Cardiac septum (tissue), 1 donor: ENCODE measurements at regions not wholly inside any gene's neighbourhood (a gene's known extent, or its start where the extent isn't known, plus 50 kb on each side); places are given as distances from the start of the nearest gene placed in this dataset.

Experiments
- DNase-seq: peaks from one replicate; pipeline ENCODE4 v3.0.0-alpha.2; 2020; ENCODE audit warnings: low spot score
- intact Hi-C: fragments of 100-400 bp; cut with DNase I; formaldehyde crosslinking; loops from one replicate; pipeline ENCODE4 v1.14.0; 2022
- donor health status: DM: no; HTN: no; CAD: no.

GRCh38 chr16:88289001-88289400 lies 93.8 kb upstream of the ZNF469 start:
- intact Hi-C loops: no loop called here
- no peak for DNase-seq

- intact Hi-C loops: no loop called here
Measured at GRCh38 chr16:88289561-88289960, 93.2 kb upstream of the ZNF469 start.

GRCh38 chr16:88289968-88290401 lies 92.8 kb upstream of the ZNF469 start:
- DNase-seq: no peak
- intact Hi-C loops: no loop called here

More at GRCh38 chr16:88289561-88289960, 93.2 kb upstream of the ZNF469 start:
- no peak for DNase-seq

- intact Hi-C loops: no loop called here
- DNase-seq: no peak
Measured at GRCh38 chr16:88290850-88291830, 91.6 kb upstream of the ZNF469 start.

GRCh38 chr16:88292007-88292970 lies 90.5 kb upstream of the ZNF469 start:
- no peak for DNase-seq

GRCh38 chr16:88293097-88293496 lies 89.7 kb upstream of the ZNF469 start:
- DNase-seq: no peak
- intact Hi-C loops: no loop called here

More at GRCh38 chr16:88292007-88292970, 90.5 kb upstream of the ZNF469 start:
- intact Hi-C loops: no loop called here

- intact Hi-C loops: no loop called here
- DNase-seq: no peak
Measured at GRCh38 chr16:88295671-88296436, 86.9 kb upstream of the ZNF469 start.

- DNase-seq: no peak
- intact Hi-C loops: no loop called here
Measured at GRCh38 chr16:88296437-88297177, 86.2 kb upstream of the ZNF469 start.

- DNase-seq: no peak
- intact Hi-C loops: no loop called here
Measured at GRCh38 chr16:88297178-88297720, 85.5 kb upstream of the ZNF469 start.

GRCh38 chr16:88298181-88298832 lies 84.5 kb upstream of the ZNF469 start:
- DNase-seq: no peak
- intact Hi-C loops: no loop called here

- DNase-seq: no peak
Measured at GRCh38 chr16:88298833-88299745, 83.7 kb upstream of the ZNF469 start.

GRCh38 chr16:88299751-88300462 lies 82.9 kb upstream of the ZNF469 start:
- DNase-seq: no peak
- intact Hi-C loops: loop anchor here (10.0 kb wide), 1 partner anchor 105 kb away; no protein-coding TSS in a partner anchor

More at GRCh38 chr16:88298833-88299745, 83.7 kb upstream of the ZNF469 start:
- intact Hi-C loops: no loop called here

GRCh38 chr16:88300463-88300835 lies 82.3 kb upstream of the ZNF469 start:
- intact Hi-C loops: loop anchor here (10.0 kb wide), 1 partner anchor 106 kb away; no protein-coding TSS in a partner anchor
- DNase-seq: no peak

- DNase-seq: no peak
- intact Hi-C loops: loop anchor here (10.0 kb wide), 1 partner anchor 107 kb away; no protein-coding TSS in a partner anchor
Measured at GRCh38 chr16:88301431-88301830, 81.3 kb upstream of the ZNF469 start.

GRCh38 chr16:88301886-88302285 lies 80.9 kb upstream of the ZNF469 start:
- no peak for DNase-seq
- intact Hi-C loops: loop anchor here (10.0 kb wide), 1 partner anchor 107 kb away; no protein-coding TSS in a partner anchor

- intact Hi-C loops: loop anchor here (10.0 kb wide), 1 partner anchor 108 kb away; no protein-coding TSS in a partner anchor
- DNase-seq: no peak
Measured at GRCh38 chr16:88302666-88303065, 80.1 kb upstream of the ZNF469 start.
